Stomach (tissue), 8 donors: ENCODE measurements at regions not wholly inside any gene's neighbourhood (a gene's known extent, or its start where the extent isn't known, plus 50 kb on each side); places are given as distances from the start of the nearest gene placed in this dataset.
"Not testable (repeated sequence)": the region's sequence is repeated elsewhere in the genome, so short reads cannot be mapped to it uniquely, and the experiment has no call there.

Source experiments
- DNase-seq, 2 donors: peaks; one replicate each; pipeline versions ENCODE4 v3.0.0 to v3.0.0-alpha.2; 2013 to 2019
- H3K27ac ChIP-seq, 5 donors: fragments of 200-600 bp in 4 of 5; sonication (generic) in 4 of 5; one replicate each; pipeline ENCODE4 v1.5.1; 2013 to 2019; ENCODE audit warnings: mild to moderate bottlenecking in 1 of 5, moderate library complexity in 1 of 5
- H3K27me3 ChIP-seq, 3 donors: fragments of 200-600 bp; sonication (generic); one replicate each; pipeline ENCODE4 v1.5.1; 2017 to 2019; ENCODE audit warnings: mixed run types in 1 of 3
- H3K36me3 ChIP-seq, 4 donors: fragments of 200-600 bp; sonication (generic); 1 replicate in 3 of 4; 2 replicates in 1 of 4; pipeline ENCODE4 v1.5.1; 2016 to 2019
- H3K4me1 ChIP-seq, 4 donors: fragments of 200-600 bp; sonication (generic); one replicate each; pipeline ENCODE4 v1.5.1; 2016 to 2019
- H3K4me3 ChIP-seq, 4 donors: fragments of 200-600 bp; sonication (generic) in 3 of 4; one replicate each; pipeline ENCODE4 v1.5.1; 2016 to 2019; ENCODE audit warnings: mild to moderate bottlenecking in 1 of 4
- H3K9me3 ChIP-seq, 4 donors: fragments of 200-600 bp; sonication (generic); one replicate each; pipeline ENCODE4 v1.5.1; 2016 to 2019
- CTCF ChIP-seq, 7 experiments: fragments of 450-650 bp in 4 of 7; fragments of 200-600 bp in 3 of 7; sonication (generic) in 3 of 7; IDR thresholded peaks; one replicate each; pipeline ENCODE4 v1.5.1; 2016 to 2019; ENCODE audit warnings: antibody characterized with exemption in 7 of 7, control low read depth in 2 of 7, mild to moderate bottlenecking in 1 of 7
- EP300 ChIP-seq: sonication (generic); formaldehyde crosslinking; IDR thresholded peaks from one replicate; pipeline ENCODE4 v1.6.1; 2017; ENCODE audit warnings: antibody characterized with exemption
- POLR2A ChIP-seq, 4 donors: fragments of 450-650 bp; IDR thresholded peaks; one replicate each; pipeline ENCODE4 v1.6.1; 2016; ENCODE audit warnings: antibody characterized with exemption in 4 of 4, control low read depth in 2 of 4, mild to moderate bottlenecking in 1 of 4, moderate library complexity in 1 of 4
- WGBS, 5 donors: extraction: QIAGEN DNeasy Blood & Tissue Kit in 3 of 5; methylation state at CpG; one replicate each; pipeline versions ENCODE4 v1.1.5 to v1.1.7; 2013 to 2018; 5-methylcytosine and 5-hydroxymethylcytosine counted together
- intact Hi-C: fragments of 100-400 bp; cut with DNase I; formaldehyde crosslinking; loops from one replicate; pipeline ENCODE4 v1.15.1; 2023; ENCODE audit warnings: low total_unique reads
- small RNA-seq, 4 donors: library from RNA; depleted of rRNA; stranded (forward); fragments of <200 nt; gene quantifications; one replicate each; pipeline ENCODE3, GENCODE V24; 2016
- donor health status: healthy with polysubstance abuse.
- donor health status: Bipolar disorder and iron deficiency.
- donor health status: healthy.

- Histone ChIP-seq H3K4me3 (no peak overlapping the region), H3K9me3 (no peaks in the 10 kb centered on the region), H3K27me3 (peaks cover 0 to 9% (median 0%) of the 10 kb centered on the region in 3 donors), H3K4me1 (no peaks in the 10 kb centered on the region), H3K27ac (no peak overlapping the region), H3K36me3 (no peaks in the 10 kb centered on the region)
- WGBS, 5 donors, result 91 to 99% (median 95%) methylated on average over 9 to 28 of the region's 28 CpGs; no CpG with 5 or more reads in 1 of the 5 donors
- no peak for DNase-seq
- TF ChIP-seq EP300, result no peak
- TF ChIP-seq POLR2A (IDR thresholded peaks at IDR 0.05), result no peak
- TF ChIP-seq CTCF (IDR thresholded peaks at IDR 0.05), result no peak
- intact Hi-C loops, result no loop called here
These were observed 56.0 kb upstream of the ZNF195 start for GRCh38 chr11:3434976-3435375.

- WGBS, 5 donors, result 17 to 25% (median 22%) methylated on average over 6 of the region's 6 CpGs
- peaks cover 0 to 18% (median 0%) of the 10 kb centered on the region in 3 donors for H3K27me3 ChIP-seq
- intact Hi-C loops, H3K27ac ChIP-seq, H3K4me3 ChIP-seq, H3K36me3 ChIP-seq, DNase-seq, H3K9me3 ChIP-seq, H3K4me1 ChIP-seq: not testable (repeated sequence)
These were observed 50.2 kb upstream of the ZNF195 start for GRCh38 chr11:3429191-3429590.

Small RNA genes in the stretch of these regions (small RNA-seq; reads per million reads assigned to genes)
- gene SNRPCP5, result 0 reads per million in 4 donors
